GM21390 (cell line): ENCODE measurements at regions not wholly inside any gene's neighbourhood (a gene's known extent, or its start where the extent isn't known, plus 50 kb on each side); places are given as distances from the start of the nearest gene placed in this dataset.
"Not testable (repeated sequence)": the region's sequence is repeated elsewhere in the genome, so short reads cannot be mapped to it uniquely, and the experiment has no call there.

Source experiments
- ATAC-seq: cut with Tn5 transposase; IDR thresholded peaks from one replicate; pipeline ENCODE4 v1.9.1; 2021; ENCODE audit not compliant: unreplicated experiment

GRCh38 chr6:87772597-87773530, 70.8 kb upstream of the AKIRIN2 start:
- no peak for ATAC-seq

- ATAC-seq: no peak
These were observed 65.4 kb upstream of the AKIRIN2 start for GRCh38 chr6:87767478-87767877.

- ATAC-seq: no peak
These were observed 64.2 kb upstream of the AKIRIN2 start for GRCh38 chr6:87766211-87766610.

GRCh38 chr6:87763901-87764300, 61.9 kb upstream of the AKIRIN2 start:
- no peak for ATAC-seq

GRCh38 chr6:87763276-87763675, 61.2 kb upstream of the AKIRIN2 start:
- no peak for ATAC-seq

GRCh38 chr6:87762116-87762515, 60.1 kb upstream of the AKIRIN2 start:
- ATAC-seq: no peak

- no peak for ATAC-seq
These were observed 55.8 kb upstream of the AKIRIN2 start for GRCh38 chr6:87757792-87758191.

- ATAC-seq: peak; percentile 93
These were observed 54.8 kb upstream of the AKIRIN2 start for GRCh38 chr6:87756858-87757257.

- ATAC-seq: no peak
These were observed 54.0 kb upstream of the AKIRIN2 start for GRCh38 chr6:87755708-87756671.

- ATAC-seq: peak; percentile 53
These were observed 52.8 kb upstream of the AKIRIN2 start for GRCh38 chr6:87754828-87755227.

GRCh38 chr6:87753131-87753685, 51.2 kb upstream of the AKIRIN2 start:
- ATAC-seq: no peak

- ATAC-seq: not testable (repeated sequence)
These were observed 50.5 kb upstream of the AKIRIN2 start for GRCh38 chr6:87752503-87752902.
